Immature natural killer cell (primary cell): ENCODE measurements at regions not wholly inside any gene's neighbourhood (a gene's known extent, or its start where the extent isn't known, plus 50 kb on each side); places are given as distances from the start of the nearest gene placed in this dataset.

ENCODE experiments used
- DNase-seq, 3 donors: peaks; one replicate each; pipeline ENCODE4 v3.0.0; 2022; ENCODE audit warnings: mixed read lengths in 1 of 3
- H3K27ac Mint-ChIP-seq, 6 donors: one replicate each; pipeline ENCODE4 v1.8.0; 2020; ENCODE audit warnings: mixed read lengths in 6 of 6, mild to moderate bottlenecking in 5 of 6, inconsistent platforms in 4 of 6, moderate library complexity in 3 of 6
- H3K27me3 Mint-ChIP-seq, 3 donors: one replicate each; pipeline ENCODE4 v1.8.0; 2020 to 2021; ENCODE audit warnings: low read depth in 3 of 3, mild to moderate bottlenecking in 3 of 3, mixed read lengths in 3 of 3, moderate library complexity in 3 of 3, inconsistent platforms in 1 of 3
- H3K36me3 Mint-ChIP-seq, 3 donors: one replicate each; pipeline ENCODE4 v1.8.0; 2020; ENCODE audit warnings: mixed read lengths in 3 of 3, inconsistent platforms in 2 of 3, mild to moderate bottlenecking in 2 of 3
- H3K4me1 Mint-ChIP-seq, 2 donors: one replicate each; pipeline ENCODE4 v1.8.0; 2020; ENCODE audit warnings: inconsistent platforms in 2 of 2, mild to moderate bottlenecking in 2 of 2, mixed read lengths in 2 of 2, moderate library complexity in 1 of 2
- H3K4me3 Mint-ChIP-seq, 5 donors: one replicate each; pipeline ENCODE4 v1.8.0; 2020; ENCODE audit warnings: mild to moderate bottlenecking in 5 of 5, mixed read lengths in 5 of 5, inconsistent platforms in 3 of 5, moderate library complexity in 3 of 5
- H3K9me3 Mint-ChIP-seq, 6 donors: one replicate each; pipeline ENCODE4 v1.8.0; 2020; ENCODE audit warnings: mild to moderate bottlenecking in 6 of 6, mixed read lengths in 6 of 6, inconsistent platforms in 4 of 6, moderate library complexity in 3 of 6

DNA sequence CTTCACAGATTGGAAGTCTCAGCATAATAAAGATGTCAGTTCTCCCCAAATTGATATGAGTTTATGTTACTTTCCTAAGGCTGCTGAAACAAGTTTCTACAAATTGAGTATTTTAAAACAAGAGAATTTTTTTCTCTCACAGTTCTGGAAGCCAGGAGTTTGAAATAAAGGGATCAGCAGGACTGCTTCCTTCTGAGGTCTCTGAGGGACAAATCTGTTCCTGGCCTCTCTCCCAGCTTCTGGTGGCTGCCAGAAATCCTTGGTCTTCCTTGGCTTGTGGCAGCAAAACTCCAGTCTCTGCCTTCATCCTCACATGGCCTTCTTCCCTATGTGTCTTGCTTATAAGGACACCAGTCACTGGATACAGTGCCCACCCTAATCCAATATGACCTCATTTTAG, 136.1 kb downstream of the TFAP2A start:
- no peak for DNase-seq
- H3K27me3 Mint-ChIP-seq = peaks cover 0 to 3% (median 2%) of the 10 kb centered on the region in 3 donors
- no peak overlapping the region for H3K27ac Mint-ChIP-seq
- no peaks in the 10 kb centered on the region for H3K4me1 Mint-ChIP-seq
- H3K36me3 Mint-ChIP-seq = no peaks in the 10 kb centered on the region
- peaks cover 0 to 10% (median 3%) of the 10 kb centered on the region in 6 donors for H3K9me3 Mint-ChIP-seq
- H3K4me3 Mint-ChIP-seq = no peak overlapping the region

DNA sequence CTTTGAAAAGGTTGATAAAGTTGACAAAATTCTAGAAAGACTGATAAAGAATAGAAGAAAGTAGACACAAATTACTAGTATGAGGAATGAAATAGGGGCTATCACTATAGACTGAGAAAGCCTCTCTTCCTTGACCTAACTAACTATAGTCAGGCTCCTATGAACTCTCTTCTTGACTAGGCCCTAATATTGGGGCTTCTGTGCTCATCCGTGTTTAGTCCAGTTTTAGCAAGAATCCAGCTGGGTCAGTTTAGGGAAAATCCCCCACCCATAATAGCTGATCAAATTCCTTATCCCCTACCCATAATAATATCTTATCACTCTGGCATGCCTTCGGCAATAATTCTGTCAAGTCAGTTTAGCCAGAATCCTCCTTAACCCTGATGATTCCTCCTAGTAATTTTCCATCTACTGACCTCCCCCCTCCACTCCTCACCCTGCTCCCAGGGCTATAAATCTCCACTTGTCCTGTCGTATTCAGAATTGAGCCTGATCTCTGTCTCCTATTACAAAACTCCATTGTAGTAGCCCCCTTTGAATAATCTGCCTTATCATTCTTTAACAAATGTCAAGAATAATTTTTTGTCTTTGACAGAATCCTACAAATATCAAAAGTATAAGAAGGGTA, 138.1 kb downstream of the TFAP2A start:
- DNase-seq = no peak
- Mint-ChIP-seq H3K36me3 (no peaks in the 10 kb centered on the region), H3K9me3 (peaks cover 0 to 16% (median 1%) of the 10 kb centered on the region in 6 donors), H3K4me1 (no peaks in the 10 kb centered on the region), H3K27ac (no peak overlapping the region), H3K27me3 (peaks cover 0 to 3% (median 2%) of the 10 kb centered on the region in 3 donors), H3K4me3 (no peak overlapping the region)

DNA sequence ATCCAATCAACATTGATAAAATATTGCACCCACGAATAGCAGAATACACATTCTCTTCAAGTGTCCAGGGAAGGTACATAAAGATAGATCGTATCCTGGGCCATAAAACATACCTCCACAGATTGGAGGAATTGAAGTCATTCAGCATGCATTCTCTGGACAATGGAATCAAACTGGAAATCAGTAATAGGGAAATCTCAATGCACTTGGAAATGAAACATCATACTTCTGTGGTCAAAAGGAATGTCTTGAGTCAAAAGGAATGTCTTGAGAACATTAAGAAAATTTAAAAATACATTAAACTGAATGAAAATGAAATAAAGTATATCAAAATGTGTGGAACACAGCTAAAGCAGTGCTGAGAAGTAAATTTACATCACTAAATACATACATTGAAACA, 138.8 kb downstream of the TFAP2A start:
- H3K9me3 Mint-ChIP-seq = peaks cover 0 to 18% (median 1%) of the 10 kb centered on the region in 6 donors
- no peak overlapping the region for H3K27ac Mint-ChIP-seq
- no peak overlapping the region for H3K4me3 Mint-ChIP-seq
- no peaks in the 10 kb centered on the region for H3K4me1 Mint-ChIP-seq
- no peak for DNase-seq
- no peaks in the 10 kb centered on the region for H3K36me3 Mint-ChIP-seq
- peaks cover 0 to 3% (median 2%) of the 10 kb centered on the region in 3 donors for H3K27me3 Mint-ChIP-seq

DNA sequence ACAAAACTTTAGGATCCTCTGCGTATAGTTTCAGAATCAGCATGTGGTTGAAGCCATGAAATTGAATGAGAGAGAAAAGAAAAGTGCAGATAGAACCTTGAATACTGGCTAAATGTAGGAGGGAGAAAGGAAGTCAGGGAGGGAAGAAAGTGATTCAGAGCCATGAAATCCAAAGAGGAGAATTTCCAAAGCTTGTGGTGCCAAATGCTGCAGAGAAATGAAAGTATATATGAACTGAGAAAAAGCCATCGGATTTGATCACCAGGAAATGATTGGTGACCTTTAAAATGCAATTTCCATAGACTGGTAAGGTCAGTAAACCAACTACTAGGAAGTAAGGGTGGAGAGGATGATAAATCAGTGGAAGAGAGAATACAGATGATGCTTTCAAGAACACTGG, 142.3 kb downstream of the TFAP2A start:
- no peaks in the 10 kb centered on the region for H3K4me1 Mint-ChIP-seq
- H3K9me3 Mint-ChIP-seq = peaks cover 0 to 22% (median 4%) of the 10 kb centered on the region in 6 donors
- H3K27ac Mint-ChIP-seq = no peak overlapping the region
- peaks cover 2 to 5% (median 3%) of the 10 kb centered on the region in 3 donors for H3K27me3 Mint-ChIP-seq
- no peaks in the 10 kb centered on the region for H3K36me3 Mint-ChIP-seq
- H3K4me3 Mint-ChIP-seq = no peak overlapping the region
- no peak for DNase-seq

DNA sequence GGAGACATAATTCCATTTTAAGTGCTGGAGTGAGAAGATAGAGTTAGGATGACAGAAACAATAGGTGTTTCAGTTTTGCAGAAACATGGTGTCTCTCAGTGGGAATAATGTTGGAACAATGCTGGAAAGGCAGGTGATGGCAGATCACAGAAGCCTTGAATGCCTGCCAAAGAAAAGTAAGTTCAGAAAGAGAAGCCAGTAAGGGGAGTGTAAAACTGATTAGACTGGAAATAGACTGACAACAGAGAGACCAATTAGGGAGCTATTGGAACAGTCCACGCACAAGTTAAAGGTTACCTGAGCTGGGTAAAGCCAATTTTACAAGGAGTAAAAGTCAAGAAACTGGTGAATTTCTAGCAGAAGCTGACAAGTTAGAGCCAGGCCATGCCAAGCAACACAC, 142.9 kb downstream of the TFAP2A start:
- H3K4me1 Mint-ChIP-seq = no peaks in the 10 kb centered on the region
- H3K36me3 Mint-ChIP-seq = no peaks in the 10 kb centered on the region
- DNase-seq = no peak
- H3K4me3 Mint-ChIP-seq = no peak overlapping the region
- H3K27ac Mint-ChIP-seq = no peak overlapping the region
- peaks cover 0 to 20% (median 3%) of the 10 kb centered on the region in 6 donors for H3K9me3 Mint-ChIP-seq
- H3K27me3 Mint-ChIP-seq = peaks cover 2 to 5% (median 3%) of the 10 kb centered on the region in 3 donors

DNA sequence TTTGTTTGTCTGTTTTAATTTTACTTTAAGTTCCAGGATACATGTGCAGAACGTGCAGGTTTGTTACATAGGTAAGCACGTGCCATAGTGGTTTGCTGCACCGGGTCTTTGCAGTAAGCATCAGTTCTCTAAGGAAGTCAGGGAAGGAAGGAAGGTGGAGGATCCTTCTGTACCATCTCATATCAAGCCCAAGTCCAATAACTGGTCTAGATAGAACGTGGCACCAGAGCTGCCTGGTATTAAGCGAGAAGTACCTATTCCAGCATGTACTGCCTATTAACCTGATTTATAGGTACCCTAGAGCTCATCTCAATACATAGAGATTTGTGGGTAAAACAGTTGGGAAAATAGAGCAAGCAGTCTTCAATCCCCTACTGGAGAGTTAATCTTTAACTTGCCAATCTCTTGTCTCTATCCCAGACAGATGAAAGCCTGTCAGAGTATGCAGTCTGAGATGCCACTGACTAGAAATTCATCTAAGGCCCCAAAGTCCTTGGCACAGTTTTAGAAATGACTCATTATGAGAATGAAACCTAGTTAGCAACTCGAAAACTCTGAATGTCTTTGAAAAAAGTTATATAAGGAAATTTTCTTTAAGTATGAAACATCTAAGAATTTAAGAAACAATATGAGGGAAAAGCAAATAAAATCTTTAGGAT, 144.9 kb downstream of the TFAP2A start:
- H3K27me3 Mint-ChIP-seq = peaks cover 2 to 8% (median 6%) of the 10 kb centered on the region in 3 donors
- no peak for DNase-seq
- no peaks in the 10 kb centered on the region for H3K36me3 Mint-ChIP-seq
- no peak overlapping the region for H3K4me3 Mint-ChIP-seq
- no peak overlapping the region for H3K27ac Mint-ChIP-seq
- H3K9me3 Mint-ChIP-seq = peaks cover 0 to 17% (median 7%) of the 10 kb centered on the region in 6 donors
- no peaks in the 10 kb centered on the region for H3K4me1 Mint-ChIP-seq

DNA sequence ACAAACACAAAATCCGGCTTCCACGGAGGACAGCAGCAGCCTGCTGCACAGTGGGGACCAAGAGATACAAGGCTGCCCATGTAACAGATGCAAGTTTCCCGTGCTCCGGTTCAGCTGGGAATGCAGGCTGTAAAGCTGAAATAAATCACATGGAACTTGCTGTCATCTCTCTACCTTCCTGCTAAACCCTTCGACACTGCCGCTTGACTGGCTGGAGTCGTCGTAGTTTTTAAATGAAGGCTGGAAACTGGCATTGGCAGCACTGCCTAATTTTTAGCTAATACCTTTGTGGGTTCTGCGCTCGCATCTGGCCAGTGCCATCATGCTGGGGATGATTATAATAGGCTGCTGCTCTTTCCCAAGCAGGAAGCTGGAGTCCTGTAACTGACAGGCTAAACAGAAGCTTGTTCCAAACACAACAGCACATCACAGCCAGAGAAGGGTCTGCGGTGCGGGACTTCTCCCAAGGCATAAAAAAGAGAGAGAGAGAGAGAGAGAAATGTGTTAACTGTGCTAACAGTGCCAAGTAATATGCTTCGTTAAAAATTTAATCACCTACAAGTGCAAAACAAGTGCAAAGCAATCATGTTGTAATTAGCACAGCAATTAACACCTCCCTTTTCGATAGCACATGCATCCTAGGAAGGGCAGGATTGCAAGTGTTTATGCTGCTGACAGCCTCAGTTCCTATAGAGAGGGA, 146.1 kb downstream of the TFAP2A start:
- Mint-ChIP-seq H3K27ac (no peak overlapping the region), H3K36me3 (no peaks in the 10 kb centered on the region), H3K4me3 (no peak overlapping the region), H3K9me3 (peaks cover 0 to 17% (median 5%) of the 10 kb centered on the region in 6 donors), H3K4me1 (no peaks in the 10 kb centered on the region), H3K27me3 (peaks cover 2 to 8% (median 6%) of the 10 kb centered on the region in 3 donors)
- DNase-seq = no peak

DNA sequence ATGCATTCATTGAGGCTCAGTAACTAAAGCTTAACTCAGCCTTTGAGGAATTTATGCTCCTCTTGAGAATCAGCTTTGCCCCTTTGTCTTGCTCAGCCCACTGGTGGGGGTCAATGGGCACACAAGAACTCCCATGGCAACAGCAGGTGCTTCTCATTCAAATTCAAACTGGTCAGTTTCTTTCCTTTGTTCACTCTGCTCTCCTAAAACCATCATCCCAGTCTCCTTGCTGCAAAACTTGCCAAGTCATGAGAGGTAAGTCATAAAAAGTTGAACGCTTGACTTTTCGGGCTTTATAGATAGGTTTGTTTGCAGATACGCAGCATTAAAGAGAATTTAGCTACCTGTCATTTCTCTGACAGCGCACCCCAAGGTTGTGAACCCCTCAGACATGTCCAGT, 146.8 kb downstream of the TFAP2A start:
- H3K27ac Mint-ChIP-seq = no peak overlapping the region
- peaks cover 2 to 8% (median 6%) of the 10 kb centered on the region in 3 donors for H3K27me3 Mint-ChIP-seq
- H3K36me3 Mint-ChIP-seq = no peaks in the 10 kb centered on the region
- H3K9me3 Mint-ChIP-seq = peaks cover 0 to 17% (median 5%) of the 10 kb centered on the region in 6 donors
- no peaks in the 10 kb centered on the region for H3K4me1 Mint-ChIP-seq
- no peak for DNase-seq
- H3K4me3 Mint-ChIP-seq = no peak overlapping the region

DNA sequence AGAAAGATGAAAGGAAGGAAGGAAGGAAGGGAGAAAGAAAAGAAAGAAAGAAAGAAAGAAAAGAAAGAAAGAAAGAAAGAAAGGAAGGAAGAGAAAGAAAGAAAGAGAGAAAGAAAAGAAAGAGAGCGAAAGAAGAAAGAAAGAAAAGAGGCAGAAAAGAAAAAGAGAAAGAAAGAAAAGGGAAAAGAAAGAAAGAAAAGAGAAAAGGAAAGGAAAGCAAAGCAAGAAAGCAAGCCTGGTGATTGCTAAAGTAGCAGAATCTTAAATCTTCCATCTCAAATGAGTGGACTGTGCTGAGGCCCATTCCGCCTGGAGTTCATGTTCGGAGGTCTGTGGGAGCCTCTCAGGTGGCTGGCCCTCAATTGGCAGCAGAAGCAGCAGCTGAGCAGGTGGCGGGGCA, 148.4 kb downstream of the TFAP2A start:
- DNase-seq = no peak
- Mint-ChIP-seq H3K36me3 (no peaks in the 10 kb centered on the region), H3K4me1 (no peaks in the 10 kb centered on the region), H3K27me3 (peaks cover 2 to 8% (median 6%) of the 10 kb centered on the region in 3 donors), H3K27ac (no peak overlapping the region), H3K4me3 (peak overlapping the region in 1 of 5 donors; percentile 6), H3K9me3 (peaks cover 0 to 14% (median 3%) of the 10 kb centered on the region in 6 donors)

DNA sequence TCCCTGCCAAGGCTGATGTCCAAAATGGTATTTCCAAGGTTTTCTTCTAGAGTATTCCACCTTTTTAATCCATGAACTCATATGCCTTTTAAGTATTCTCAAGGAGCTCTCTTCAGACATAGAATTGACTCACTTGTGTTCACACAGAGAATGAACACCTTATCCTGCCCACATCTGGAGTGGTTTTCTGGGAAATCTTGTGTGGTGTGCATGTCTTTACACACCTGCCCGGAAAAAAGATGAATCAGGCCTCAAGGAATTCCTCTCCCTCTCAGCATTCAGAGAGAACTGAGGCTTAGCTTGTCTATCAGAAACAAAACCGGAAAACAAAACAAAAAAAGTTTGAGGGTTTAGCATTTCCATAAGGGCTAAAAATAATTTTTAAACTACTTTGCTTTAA, 148.8 kb downstream of the TFAP2A start:
- Mint-ChIP-seq H3K27ac (no peak overlapping the region), H3K4me1 (no peaks in the 10 kb centered on the region), H3K36me3 (no peaks in the 10 kb centered on the region), H3K27me3 (peaks cover 2 to 8% (median 6%) of the 10 kb centered on the region in 3 donors), H3K4me3 (no peak overlapping the region), H3K9me3 (peaks cover 0 to 14% (median 3%) of the 10 kb centered on the region in 6 donors)
- no peak for DNase-seq

DNA sequence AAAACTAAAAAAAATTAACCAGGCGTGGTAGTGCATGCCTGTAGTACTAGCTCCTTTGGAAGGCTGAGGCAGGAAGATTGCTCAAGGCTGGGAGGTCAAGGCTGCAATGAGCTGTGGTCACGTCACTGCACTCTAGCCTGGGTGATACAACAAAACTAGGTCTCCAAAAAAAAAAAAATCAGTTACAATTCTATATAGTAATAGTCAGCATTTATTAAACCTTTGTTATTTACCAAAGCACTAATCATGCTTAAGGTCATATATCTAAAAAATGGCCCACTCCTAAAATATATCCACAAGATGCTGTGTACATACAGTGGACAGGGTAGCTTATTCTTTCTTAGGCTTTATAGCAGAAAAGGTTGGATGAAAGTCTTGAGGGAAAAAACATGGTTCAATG, 152.4 kb downstream of the TFAP2A start:
- H3K4me1 Mint-ChIP-seq = no peaks in the 10 kb centered on the region
- DNase-seq = no peak
- H3K36me3 Mint-ChIP-seq = no peaks in the 10 kb centered on the region
- peaks cover 0 to 8% (median under 1%) of the 10 kb centered on the region in 6 donors for H3K9me3 Mint-ChIP-seq
- H3K4me3 Mint-ChIP-seq = no peak overlapping the region
- H3K27me3 Mint-ChIP-seq = peaks cover 0 to 3% (median 3%) of the 10 kb centered on the region in 3 donors
- no peak overlapping the region for H3K27ac Mint-ChIP-seq

DNA sequence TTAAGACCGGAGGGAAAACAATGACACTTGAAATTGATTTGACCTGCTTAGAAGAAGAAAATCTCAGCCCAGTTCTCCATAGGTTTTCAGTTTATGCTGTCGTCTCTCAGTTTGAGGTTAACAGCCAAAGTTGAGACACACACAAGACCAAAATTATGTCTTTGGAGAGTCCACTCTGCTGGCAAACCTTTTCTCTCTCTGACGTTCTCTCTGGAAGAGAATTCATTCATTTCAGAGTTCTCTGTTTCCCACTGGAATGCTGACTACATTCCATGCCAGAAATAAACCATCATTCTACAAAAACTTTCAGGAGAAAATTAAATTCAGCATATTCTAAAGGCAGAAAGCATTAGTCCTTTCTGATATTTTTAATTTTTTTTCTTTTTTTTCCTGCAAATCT, 155.2 kb downstream of the TFAP2A start:
- DNase-seq = no peak
- Mint-ChIP-seq H3K4me1 (no peaks in the 10 kb centered on the region), H3K27ac (no peak overlapping the region), H3K9me3 (peaks cover 0 to 3% (median 0%) of the 10 kb centered on the region in 6 donors), H3K36me3 (no peaks in the 10 kb centered on the region), H3K4me3 (no peak overlapping the region), H3K27me3 (no peaks in the 10 kb centered on the region)

DNA sequence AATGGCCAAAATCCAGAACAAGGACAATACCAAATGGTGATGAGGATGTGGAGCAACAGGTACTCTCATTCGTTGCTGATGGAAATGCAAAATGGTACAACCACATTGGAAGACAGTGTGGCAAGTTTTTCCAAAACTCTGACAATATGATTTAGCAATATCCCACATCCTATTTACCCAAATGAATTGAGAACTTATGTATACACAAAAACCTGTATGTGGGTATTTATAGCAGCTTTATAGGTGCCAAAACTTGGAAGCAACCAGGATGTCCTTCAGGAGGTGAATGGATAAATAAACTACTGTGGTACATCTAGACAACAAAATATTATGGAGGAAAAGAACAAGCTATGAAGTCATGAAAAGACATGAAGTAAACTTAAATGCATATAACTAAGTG, 156.5 kb downstream of the TFAP2A start:
- Mint-ChIP-seq H3K36me3 (no peaks in the 10 kb centered on the region), H3K27ac (no peak overlapping the region), H3K4me3 (no peak overlapping the region), H3K27me3 (no peaks in the 10 kb centered on the region), H3K4me1 (no peaks in the 10 kb centered on the region), H3K9me3 (no peaks in the 10 kb centered on the region)
- DNase-seq = no peak

DNA sequence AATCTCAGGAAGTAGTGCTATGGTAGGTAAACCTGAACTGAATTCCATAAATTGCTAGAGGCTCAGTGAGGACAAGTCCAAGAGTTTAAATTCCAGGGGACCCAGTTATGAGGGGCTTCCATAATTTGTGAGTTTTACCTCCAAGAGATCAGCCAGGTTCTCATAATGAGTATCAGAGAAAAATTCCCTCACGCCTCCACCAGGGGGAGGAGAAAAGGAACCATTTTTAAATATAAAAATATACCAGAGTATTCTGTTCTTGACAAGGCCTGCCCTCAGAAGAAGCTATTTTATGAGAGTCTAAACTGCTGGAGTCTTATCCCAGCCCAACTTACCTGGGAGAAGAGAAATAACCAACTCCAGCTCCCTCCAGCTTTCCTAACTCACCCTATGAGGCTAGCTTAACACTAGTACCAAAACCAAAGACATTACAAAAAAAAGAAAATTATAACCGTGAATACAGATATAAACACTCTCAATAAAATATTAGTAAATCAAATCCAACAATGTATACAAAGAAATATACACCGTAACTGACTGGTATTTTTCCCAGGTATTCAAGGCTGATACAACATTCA, 158.7 kb downstream of the TFAP2A start:
- DNase-seq = no peak
- Mint-ChIP-seq H3K4me1 (no peaks in the 10 kb centered on the region), H3K4me3 (no peak overlapping the region), H3K27ac (no peak overlapping the region), H3K27me3 (no peaks in the 10 kb centered on the region), H3K9me3 (peaks cover 0 to 2% (median 0%) of the 10 kb centered on the region in 6 donors), H3K36me3 (no peaks in the 10 kb centered on the region)
